ENCODE measurements at regions not wholly inside any gene's neighbourhood (a gene's known extent, or its start where the extent isn't known, plus 50 kb on each side); places are given as distances from the start of the nearest gene placed in this dataset.

GRCh38 chr2:146239392-146240135 lies 1605.3 kb upstream of the ACVR2A start:
- DNase-seq, result no peak

DNA sequence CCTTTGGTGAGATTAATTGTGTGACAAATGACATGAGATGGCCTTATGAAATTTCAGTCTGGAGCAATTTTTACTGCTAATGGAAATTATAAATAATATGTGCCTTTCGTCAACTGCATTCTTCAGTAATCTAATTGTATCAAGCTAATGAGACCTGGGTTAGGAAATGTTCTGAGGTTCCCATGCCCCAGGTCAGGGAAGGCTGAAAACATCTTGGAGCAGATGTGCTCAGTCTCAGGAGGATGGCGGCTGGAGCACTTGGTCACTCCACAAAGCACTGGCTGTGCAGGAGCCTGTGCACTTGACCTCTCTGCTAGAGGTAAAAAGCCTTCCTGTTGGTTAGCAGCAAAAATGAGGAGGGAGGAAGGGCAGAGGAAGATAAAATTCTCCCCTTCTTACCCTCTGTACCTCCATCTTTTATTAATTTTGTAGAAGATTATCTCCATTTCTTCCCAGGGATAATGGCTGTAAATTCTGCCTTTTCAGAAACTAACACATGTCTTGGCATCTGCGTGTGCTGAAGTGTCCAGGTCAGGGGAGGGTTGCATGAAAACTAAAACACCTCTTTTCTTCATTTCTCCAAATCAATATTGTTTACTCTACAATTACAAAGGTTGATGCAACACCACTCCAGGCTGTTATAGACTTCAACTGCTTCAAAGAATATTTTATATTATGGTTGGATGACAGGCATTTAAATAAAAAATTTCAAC lies 1606.4 kb upstream of the ACVR2A start:
- no peak for DNase-seq

- no peak for DNase-seq
Observed at GRCh38 chr2:146235158-146235557, 1609.7 kb upstream of the ACVR2A start.

DNA sequence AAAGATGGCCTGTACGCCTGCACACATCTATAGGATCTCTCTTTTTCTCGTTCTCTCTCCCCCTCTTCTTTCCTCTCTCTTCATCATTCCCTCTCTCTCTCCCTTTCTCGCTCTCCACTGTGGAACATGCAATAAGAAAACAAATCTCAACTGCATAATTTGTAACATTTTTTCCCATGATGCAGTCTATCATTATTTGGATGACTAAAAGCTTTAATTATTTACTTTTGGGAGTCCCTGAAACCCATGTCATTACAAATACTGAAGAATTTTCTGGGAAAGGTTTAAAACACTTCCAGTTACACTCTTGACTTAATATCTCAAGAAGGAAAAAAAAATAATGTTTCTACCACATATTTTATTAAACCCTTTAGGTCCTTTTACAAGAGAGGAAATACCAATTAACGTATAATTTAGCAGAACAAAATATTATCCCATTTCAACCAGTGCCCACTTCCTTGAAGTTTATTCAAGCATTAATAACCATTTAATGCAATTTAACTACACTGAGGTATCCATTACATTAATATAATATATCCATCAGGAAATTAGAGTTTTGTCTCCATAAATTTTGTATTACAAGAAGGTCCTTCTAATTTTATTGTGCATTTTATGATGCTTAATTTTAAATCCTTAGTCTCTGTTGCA lies 1615.2 kb upstream of the ACVR2A start:
- no peak for DNase-seq

DNA sequence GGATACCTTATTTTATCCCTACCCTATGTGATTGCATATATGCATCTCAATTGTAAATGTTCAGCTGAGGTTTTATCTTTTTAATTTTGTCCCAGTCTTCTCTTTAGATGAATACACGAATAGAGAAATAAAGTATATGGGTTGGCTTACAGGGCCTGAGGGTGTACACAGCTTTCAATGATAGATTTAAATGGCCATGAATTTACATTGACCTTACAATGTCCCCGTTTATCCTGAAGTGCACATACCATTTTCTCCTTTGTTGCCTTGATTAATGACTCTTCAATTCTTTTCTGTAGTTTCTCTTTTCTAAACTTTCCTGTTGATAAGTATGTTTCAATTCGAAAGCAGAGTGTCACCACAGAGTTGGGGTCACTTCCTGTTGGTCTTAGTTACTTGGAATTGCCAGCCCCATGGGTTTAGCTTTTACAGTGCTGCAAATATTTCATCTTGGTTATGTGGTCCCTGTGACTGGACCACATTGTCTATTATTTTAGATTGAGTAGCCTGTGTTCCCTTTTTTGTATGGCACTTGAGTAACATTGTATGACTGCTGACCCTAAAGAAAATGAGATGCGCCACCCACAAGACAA lies 1616.3 kb upstream of the ACVR2A start:
- no peak for DNase-seq

DNA sequence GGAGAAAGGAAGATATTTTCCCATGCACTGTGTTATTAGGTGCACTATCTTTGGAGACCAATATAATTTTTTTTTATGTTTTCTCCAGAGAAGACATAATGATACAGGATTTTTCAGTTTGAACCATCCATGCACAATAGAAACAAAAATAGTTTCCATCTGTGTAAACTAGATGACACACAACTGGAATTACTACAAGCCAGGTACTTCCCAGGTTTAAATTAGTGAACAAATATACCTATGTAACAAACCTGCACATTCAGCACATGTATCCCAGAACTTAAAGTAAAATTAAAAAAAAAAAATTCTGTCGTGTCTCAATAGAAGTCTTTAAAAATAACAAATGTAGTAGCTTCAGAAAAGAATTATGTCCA lies 1616.8 kb upstream of the ACVR2A start:
- no peak for DNase-seq

DNA sequence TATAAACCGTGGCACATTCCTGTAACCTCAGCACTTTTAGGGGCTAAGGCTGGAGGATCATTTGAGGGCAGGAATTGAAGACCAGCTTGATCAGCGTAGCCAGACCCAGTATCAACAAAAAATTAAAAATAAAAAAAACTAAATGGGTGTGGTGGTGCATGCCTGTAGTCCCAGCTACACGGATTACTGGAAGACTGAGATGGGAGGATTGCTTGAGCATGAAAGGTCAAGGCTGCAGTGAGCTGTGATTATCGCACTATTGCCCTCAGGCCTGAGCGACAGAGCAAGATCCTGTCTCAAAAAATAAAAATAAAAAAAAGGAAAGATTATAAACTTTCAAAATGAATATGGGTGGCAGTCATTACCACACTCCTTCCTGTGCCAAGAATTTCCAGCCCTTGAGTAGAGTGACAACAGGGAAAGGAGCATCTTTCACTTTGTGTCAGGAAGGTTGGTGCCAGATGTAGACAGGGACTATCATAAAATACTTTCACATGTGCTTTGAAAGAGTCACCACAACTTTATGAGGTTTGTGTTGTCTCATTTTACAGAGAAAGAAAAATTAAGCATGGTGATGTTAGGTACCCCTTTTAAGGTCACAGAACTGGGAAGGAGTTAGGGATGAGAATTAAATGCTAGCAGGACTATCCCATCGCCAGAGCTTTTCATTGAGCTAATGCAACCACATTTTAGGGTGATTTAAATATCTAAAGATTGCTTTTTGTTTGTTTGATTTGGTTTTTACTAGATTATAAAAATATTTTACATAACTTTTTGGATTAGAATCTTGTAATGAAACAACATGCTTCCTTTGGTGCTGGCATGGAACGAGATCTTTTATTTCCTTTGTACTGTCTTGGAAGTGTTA lies 1617.4 kb upstream of the ACVR2A start:
- no peak for DNase-seq

GRCh38 chr2:146226077-146226476 lies 1618.8 kb upstream of the ACVR2A start:
- no peak for DNase-seq

DNA sequence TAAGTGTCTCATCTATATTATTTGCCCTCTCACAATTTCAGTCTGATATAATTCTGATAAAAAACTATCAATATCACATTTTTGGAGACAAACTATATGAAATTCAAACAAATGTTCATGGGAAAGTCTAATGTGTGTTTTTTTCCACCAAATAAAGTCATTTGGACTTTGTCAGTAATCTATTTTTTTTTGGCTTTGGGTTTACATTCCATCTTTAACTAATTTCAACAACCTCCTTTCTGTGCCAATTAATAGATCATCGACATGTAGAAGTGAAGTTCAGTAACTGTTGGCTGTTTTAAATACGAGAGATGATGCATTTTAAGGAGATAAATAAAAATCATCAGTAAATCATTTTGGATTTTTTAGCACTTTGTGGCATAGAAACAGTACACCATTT lies 1623.0 kb upstream of the ACVR2A start:
- no peak for DNase-seq

GRCh38 chr2:146220957-146221356 lies 1623.9 kb upstream of the ACVR2A start:
- DNase-seq, result no peak

GRCh38 chr2:146214394-146214929 lies 1630.4 kb upstream of the ACVR2A start:
- DNase-seq, result no peak

DNA sequence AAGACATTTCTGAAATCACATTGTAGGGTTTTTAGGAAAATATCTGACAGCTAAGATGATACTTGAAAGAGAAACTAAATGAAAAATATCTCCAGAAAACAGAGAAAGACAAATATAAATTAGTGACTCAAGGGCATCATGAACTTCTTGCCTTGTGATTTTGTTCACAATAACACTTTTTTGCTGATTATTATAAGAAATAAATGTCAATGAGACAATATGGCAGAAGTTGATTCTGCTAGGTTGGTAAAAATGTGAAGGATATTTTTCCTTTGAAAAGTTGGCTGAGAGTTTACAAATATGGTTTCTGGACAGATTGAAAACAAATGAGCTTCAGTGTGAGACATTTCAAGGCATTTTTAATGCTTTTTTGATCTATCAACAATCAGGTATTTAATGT lies 1631.2 kb upstream of the ACVR2A start:
- no peak for DNase-seq

GRCh38 chr2:146212602-146213001 lies 1632.2 kb upstream of the ACVR2A start:
- no peak for DNase-seq

- no peak for DNase-seq
Observed at GRCh38 chr2:146209842-146210275, 1635.0 kb upstream of the ACVR2A start.

DNA sequence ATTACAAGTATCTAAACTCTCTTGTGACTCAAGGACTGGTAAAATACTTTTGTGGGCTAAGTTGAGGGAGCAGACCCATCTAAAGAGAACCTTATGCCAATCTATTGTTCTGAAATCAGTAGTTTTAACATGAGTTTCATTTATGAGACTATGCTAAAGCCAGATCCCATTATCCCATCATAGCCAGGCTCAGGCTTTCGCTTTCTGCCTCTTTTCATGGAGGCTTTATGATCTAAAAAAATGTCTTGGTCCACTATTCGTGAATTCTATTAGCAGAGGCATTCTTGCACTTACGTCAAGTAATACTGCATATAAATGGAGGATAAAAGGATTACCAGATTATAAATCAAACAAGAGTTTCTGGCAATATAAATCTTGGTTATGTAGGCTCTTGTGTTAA lies 1636.9 kb upstream of the ACVR2A start:
- no peak for DNase-seq

GRCh38 chr2:146207417-146207816 lies 1637.4 kb upstream of the ACVR2A start:
- no peak for DNase-seq

DNA sequence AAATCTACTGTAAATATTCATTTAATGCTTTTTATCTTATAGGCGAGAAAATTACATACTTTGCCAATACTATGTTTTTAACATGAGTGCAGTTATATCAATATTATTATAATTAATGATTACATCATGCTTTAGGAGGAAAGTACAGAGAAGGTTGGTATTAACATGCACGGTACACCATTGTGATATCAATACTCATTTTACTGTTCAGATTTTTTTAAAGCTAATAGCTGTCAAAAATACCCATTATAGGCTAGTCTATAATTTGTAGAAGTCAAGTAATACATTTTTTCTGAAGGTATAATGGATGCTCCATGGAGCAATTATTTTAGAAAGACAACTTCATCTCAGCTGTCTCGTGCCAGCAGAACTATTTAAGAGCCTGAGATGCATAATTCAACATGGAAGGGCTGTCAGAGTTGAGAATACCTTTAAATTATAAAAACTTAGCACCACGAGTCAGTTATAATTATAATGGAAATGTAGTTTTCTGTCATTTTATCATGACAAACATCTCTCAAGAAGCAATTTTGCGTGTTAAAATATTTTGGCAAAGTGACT lies 1641.7 kb upstream of the ACVR2A start:
- DNase-seq, result no peak

DNA sequence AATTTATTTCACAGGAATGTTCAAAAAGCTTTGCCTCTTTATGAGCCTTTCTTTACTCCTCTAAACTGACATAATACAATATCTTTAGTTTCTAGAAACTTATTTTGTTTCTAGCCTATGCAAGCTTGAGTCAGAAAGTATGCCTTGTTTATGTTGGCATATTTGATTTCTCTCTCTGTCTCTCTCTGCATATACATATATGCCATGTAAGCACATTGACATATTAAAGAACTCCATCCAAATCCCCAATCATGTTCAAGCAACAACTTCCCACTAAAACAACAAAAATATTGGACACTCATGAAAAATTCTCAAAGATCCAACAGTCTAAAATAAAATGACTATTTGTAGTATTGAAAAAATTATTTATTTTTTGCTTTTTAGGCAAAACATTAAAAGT lies 1651.2 kb upstream of the ACVR2A start:
- DNase-seq, result no peak

DNA sequence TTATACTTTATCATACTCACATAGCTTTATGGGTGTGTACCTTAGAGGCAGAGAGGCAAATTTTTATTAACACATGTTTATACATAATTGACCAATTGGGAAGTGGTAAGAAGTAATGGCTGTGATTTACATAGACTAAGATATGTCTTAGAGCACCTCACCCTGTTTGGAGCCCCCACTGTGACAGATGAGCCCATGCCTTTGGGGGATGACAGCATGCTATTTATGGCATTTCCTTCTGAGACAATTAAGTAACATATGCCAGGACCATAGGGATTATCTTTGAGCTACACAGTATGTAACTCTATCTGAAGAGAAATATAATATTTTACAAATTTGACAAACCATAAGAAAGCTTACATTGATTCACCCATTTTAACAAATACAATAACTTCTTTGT lies 1655.3 kb upstream of the ACVR2A start:
- peak; percentile 87 for DNase-seq

GRCh38 chr2:146173934-146174333 lies 1654.0 kb upstream of the ZEB2 start:
- no peak for DNase-seq

- DNase-seq, result no peak
Observed at GRCh38 chr2:146161256-146161882, 1641.5 kb upstream of the ZEB2 start.
